GM19328 (cell line): ENCODE measurements at regions not wholly inside any gene's neighbourhood (a gene's known extent, or its start where the extent isn't known, plus 50 kb on each side); places are given as distances from the start of the nearest gene placed in this dataset.

Experiments
- ATAC-seq: cut with Tn5 transposase; IDR thresholded peaks from one replicate; pipeline ENCODE4 v1.9.1; 2021; ENCODE audit warnings: mild to moderate bottlenecking, moderate library complexity; ENCODE audit not compliant: unreplicated experiment

DNA sequence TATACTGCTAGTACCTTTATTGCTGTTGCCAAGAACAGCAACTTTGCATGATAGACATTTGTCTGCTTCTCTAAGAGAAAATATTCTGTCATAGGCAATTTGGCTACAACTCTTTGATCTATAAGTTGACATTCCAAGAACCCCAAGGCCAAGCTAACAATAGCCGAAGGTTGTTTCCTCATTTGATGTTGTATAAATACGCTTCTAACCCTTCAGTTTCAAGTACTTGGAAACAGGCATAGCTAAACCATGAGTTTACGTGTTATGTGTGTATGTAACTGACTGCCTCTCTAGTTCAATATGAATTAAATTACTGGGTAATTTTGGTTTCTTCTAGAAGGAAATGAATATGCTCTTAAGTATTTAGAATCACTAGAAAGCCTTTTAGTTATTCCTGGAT lies 1034.0 kb downstream of the TLE4 start:
- no peak for ATAC-seq

DNA sequence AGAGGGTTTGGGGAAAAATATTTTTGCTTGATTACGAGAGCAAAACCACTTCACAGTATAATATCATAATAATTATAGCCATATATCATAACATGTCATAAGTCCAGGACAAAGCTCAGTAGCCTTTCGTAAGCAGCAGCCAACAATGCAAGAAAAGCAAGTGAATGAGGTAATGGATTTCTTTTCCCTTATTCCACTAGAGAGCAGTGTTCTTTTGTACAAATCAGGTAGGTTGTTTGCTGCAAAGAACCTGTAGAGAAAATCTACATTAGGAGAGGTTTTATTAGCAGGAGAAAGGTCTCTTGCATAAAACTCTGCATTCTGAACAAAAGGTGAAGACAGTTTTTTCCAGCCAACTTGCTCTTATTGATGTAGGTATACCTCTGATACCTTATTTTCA lies 1033.4 kb downstream of the TLE4 start:
- ATAC-seq: no peak

- ATAC-seq: no peak
Measured at GRCh38 chr9:80602291-80602690, 1030.5 kb downstream of the TLE4 start.

GRCh38 chr9:80596579-80596978 lies 1024.8 kb downstream of the TLE4 start:
- no peak for ATAC-seq

- ATAC-seq: no peak
Measured at GRCh38 chr9:80595192-80595591, 1023.4 kb downstream of the TLE4 start.

- ATAC-seq: no peak
Measured at GRCh38 chr9:80592413-80592812, 1020.6 kb downstream of the TLE4 start.

DNA sequence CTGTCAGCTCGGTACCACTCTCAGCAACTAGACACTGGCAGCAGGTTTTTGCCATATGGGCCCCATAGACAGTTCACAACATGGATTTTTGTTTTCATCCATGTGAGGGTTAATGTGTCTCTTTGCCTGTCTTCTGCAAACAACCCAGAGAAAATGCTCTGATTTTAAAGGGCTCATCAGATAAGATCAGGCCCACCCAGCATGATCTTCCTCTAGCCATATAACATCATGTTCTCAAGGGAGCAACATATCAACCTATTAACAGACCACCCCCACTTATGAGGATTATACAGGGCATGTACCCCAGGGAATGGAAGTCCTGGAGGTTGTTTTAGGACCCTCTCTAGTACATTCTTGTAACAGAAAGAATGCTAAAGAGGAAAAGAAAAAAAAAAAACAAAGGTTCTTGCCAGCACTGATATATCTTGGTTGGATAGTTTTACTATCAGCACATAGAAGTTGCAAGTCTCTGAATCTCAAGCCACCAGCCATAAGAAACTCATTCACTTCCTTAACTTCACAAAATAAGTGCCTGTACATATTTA lies 1015.1 kb downstream of the TLE4 start:
- no peak for ATAC-seq

DNA sequence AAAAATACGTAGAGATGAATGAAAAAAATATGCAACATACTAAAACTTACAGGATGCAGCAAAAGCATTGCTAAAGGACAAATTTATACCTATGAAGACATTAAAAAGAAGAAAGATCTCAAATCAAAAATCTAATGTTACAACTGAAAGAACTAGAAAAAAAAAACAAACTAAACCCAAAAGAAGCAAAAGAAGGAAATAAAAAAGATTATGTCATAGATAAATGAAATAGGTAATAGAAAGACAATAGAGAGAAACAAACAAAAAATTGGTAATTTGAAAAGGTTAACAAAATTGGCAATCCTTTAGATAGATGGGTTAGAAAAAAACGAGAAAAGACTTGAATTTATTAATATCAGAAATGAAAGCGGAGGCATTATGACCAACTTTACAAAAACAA lies 1000.2 kb downstream of the TLE4 start:
- ATAC-seq: no peak

- no peak for ATAC-seq
Measured at GRCh38 chr9:80569236-80569635, 997.5 kb downstream of the TLE4 start.

- no peak for ATAC-seq
Measured at GRCh38 chr9:80561526-80561925, 989.8 kb downstream of the TLE4 start.

- ATAC-seq: no peak
Measured at GRCh38 chr9:80560976-80561375, 989.2 kb downstream of the TLE4 start.

DNA sequence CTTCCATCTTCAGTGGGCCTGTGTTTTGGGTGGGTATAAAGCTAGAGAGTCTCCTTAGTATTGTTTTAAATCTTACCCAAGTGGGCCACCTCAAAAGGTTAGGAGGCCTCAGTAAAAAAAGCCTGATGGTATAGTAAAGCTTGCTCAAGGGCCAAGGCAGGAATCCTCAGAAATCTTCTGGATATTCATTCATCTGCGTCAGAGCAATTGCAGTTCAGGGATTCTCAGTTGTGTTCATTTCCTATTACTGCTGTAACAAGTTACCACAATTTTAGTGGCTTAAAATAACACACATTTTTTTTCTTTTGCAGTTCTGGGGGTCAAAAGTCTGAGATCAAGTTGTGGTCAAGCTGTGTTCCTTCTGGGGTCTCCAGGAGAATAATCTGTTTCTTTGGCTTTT lies 985.5 kb downstream of the TLE4 start:
- no peak for ATAC-seq

DNA sequence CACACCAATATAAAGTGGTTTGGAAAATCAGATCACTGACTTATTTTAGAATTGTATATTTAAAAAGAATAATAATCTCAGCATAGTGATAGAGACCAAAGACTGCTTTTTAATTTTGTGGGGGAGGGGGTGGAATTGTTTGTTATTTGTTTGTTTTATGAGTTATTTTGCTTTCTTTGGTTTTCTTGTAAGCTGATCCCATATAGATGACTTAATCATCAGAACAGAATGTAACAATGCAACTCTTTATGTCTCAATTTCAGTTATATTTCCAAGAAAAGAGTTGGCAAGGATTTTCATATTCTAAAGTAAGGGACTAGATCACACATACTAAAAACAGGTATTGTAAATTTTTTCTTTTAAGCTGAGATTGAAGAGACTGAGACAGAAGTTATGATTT lies 984.9 kb downstream of the TLE4 start:
- ATAC-seq: no peak

DNA sequence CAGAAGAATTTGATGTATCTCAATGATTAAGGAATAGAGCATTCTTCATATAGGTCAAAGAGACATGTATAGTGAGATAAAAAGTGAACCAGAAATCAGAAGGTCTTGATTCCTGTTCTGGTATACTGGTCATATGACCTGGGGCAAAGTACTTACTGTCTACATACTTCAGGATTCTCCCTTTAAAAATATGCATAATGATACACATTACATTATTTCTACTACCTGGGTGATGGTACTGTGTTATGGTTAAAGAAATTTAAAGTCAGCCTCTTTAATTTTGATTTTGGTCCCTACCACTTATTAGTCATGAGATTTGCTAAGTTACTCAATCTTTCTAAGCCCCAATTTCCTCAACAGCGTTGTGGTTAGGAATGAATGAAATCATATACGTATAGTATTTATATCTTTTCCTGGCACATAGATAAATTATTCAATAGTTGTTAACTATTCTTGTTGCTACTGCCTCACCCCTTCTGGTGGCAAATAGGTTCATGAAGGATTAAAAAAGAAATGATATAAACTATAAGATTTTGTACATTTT lies 984.1 kb downstream of the TLE4 start:
- no peak for ATAC-seq

DNA sequence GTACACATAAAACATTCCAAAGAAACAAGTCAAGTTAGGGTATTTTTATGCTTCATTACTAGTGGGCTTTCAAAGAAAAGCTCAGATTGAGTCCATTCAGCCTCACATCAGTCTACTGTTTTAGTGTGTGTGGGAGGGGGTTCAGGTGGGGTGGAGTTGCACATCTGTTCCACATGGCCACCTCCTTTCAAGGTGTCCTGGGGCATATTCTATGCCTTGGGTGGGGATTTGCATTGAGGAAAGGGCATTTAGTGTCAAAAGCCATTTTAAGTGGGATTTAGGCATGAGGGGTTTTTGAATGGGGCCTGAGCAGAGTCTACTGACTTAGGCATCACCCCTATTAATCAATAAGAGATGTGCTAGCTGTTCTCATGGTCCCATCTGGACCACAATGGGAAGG lies 983.1 kb downstream of the TLE4 start:
- no peak for ATAC-seq

- no peak for ATAC-seq
Measured at GRCh38 chr9:80554301-80554700, 982.5 kb downstream of the TLE4 start.

DNA sequence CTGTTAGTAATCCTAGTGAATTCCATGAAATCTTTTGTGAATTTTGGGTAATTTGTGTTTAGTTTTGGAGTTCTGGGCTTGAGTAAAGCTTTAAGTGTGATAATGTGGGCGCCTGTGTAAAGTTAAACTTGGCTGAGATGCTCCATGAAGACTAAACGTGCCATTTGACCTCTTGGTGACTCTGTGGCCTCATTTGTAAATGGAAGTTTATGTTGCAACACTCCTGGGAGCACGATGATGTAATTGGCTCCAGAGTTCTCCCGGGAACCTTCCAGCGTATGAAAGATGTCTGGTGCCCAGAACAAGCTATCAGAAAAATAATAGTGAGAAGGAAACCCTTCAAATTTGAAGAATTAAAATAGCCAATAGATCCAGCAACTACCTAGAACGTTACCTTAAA lies 981.2 kb downstream of the TLE4 start:
- ATAC-seq: no peak

DNA sequence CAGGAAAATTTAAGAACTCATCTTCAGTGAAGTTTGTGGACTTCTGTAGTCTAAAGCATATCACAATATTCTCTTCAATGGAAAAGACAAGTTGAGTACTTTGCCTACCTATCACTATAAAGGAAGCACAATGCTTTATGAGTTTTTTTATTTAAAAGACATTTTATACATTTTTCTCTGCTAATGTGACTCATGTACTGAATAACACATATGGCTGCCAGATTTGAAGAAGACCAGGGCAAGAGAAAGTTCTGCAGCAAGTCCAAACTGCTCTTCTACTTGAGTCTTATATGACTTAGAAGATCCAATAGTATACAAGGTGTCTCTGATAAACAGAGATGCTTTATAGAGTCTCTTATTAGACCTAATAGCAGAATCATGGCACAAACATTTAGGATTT lies 978.4 kb downstream of the TLE4 start:
- no peak for ATAC-seq

DNA sequence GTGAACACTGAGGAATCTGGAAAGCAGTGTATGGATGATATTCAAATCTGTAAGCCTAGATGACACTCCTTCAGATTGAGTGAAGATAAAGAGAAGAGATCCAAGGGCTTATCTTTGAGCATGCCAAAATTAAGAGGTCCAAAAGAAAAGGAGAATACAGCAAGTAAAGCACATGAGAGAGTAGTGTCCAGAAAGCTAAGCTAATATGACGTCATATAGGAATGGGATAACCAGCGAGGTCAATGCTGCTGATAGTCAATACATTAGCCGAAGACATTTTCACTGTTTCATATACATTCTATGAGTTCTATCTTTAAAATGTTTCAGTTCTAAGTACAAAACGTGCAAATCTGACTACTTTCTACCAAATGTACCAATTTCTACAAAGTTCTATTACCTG lies 975.8 kb downstream of the TLE4 start:
- no peak for ATAC-seq

- no peak for ATAC-seq
Measured at GRCh38 chr9:80540387-80540786, 968.6 kb downstream of the TLE4 start.

DNA sequence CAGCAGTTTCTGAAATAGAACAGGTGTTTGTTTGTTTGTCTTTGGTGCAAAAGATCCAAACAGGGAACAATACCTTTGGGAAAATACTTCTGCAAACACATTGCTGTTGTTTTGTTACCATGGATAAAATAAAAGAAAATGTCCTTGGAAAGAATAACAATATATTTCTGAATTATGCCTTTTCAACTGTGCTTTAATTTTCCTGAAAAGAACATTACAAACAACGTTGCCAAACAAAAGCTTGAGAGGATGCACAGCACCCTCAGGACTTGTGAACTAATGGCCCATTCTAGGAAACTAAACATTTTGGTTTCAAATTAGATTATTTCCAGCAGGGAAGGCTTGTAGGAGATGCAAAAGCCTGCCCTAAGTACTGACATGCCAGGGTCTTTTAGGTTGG lies 967.2 kb downstream of the TLE4 start:
- ATAC-seq: no peak

GRCh38 chr9:80522465-80522864 lies 950.7 kb downstream of the TLE4 start:
- ATAC-seq: no peak

DNA sequence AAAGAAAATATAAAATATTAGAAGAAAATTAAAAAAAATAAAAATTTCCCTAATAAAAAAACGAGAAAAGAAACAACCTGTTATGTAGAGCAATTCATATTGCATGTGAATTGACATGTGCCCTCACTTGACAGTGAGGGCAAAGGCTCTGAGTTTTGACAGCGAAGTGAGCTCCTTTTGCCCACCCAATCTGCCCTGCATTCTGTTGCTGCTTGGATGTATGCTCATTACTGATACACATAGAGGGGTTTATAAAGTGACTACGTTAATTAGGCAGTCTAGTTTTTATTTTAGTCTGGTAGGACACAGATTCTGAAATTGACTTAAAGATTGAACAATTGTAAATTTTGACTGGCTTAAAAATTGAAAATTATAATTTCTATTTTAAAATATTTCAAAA lies 949.4 kb downstream of the TLE4 start:
- no peak for ATAC-seq
